ENCODE measurements at regions not wholly inside any gene's neighbourhood (a gene's known extent, or its start where the extent isn't known, plus 50 kb on each side); places are given as distances from the start of the nearest gene placed in this dataset.

DNA sequence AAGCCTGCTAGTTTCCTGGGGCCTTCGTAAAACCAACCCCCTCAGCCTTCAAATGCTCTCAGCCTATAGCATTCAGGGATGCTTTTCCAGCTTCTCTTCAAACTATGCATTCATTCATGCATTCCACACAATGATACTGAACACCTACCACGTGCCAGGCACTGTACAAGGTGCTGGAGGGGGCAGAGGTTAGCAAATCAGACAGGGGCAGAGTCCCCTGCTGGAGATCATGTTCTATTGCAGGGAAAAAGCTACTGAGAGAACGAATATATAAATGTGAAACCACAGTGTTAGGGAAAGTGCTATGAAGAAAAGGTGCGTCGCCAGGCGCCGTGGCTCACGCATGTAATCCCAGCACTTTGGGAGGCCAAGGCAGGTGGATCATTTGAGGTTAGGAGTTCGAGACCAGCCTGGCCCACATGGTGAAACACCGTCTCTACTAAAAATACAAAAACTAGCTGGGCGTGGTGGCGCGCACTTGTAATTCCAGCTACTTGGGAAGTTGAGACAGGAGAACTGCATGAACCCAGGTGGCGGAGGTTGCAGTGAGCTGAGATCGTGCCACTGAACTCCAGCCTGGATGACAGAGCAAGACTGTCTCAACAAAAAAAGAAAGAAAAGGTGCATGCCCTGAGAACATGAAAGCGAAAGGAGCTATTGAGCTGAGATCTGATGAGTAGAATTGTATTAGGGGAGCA, 64.6 kb upstream of the CALN1 start:
- no peaks in the 10 kb centered on the region for H4K20me1 ChIP-seq (ENCODE audit: insufficient read depth)
- TF ChIP-seq, protein P1, sequence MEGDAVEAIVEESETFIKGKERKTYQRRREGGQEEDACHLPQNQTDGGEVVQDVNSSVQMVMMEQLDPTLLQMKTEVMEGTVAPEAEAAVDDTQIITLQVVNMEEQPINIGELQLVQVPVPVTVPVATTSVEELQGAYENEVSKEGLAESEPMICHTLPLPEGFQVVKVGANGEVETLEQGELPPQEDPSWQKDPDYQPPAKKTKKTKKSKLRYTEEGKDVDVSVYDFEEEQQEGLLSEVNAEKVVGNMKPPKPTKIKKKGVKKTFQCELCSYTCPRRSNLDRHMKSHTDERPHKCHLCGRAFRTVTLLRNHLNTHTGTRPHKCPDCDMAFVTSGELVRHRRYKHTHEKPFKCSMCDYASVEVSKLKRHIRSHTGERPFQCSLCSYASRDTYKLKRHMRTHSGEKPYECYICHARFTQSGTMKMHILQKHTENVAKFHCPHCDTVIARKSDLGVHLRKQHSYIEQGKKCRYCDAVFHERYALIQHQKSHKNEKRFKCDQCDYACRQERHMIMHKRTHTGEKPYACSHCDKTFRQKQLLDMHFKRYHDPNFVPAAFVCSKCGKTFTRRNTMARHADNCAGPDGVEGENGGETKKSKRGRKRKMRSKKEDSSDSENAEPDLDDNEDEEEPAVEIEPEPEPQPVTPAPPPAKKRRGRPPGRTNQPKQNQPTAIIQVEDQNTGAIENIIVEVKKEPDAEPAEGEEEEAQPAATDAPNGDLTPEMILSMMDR (conservative IDR thresholded peaks at IDR 0.05; ENCODE audit: low read depth, low read length): 0 out of 2 replicates have a peak, but pooled peaks have one; percentile 13

DNA sequence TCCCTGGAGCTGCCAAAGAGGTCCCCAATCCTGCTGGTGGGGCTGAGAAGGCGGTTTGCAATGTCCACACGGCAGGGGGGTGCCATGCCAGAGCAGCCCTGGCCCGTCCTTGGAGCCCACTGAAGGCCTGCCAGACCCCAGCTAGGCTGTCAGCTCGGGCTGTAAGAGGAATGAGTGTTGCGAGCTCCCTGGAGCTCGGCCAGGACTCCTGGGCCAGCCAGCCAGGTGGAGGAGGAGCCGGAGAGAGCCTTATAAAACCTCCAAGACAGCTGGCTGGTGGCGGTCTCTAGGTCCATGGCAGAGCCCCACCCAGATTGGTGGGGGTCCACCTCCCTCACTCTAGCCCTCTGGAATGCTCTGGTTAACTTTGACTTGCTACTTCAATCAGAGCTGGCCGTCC, 55.1 kb upstream of the CALN1 start:
- Histone ChIP-seq H3K27ac (no peak overlapping the region), H3K27me3 (ENCODE audit: insufficient read depth, low read depth) (no peaks in the 10 kb centered on the region), H3K4me1 (ENCODE audit: low read depth, poor library complexity, severe bottlenecking) (no peaks in the 10 kb centered on the region), H3K4me2 (no peak overlapping the region), H2AFZ (ENCODE audit: low read depth) (no peak overlapping the region), H4K20me1 (ENCODE audit: insufficient read depth) (no peaks in the 10 kb centered on the region), H3K9ac (no peak overlapping the region), H3K36me3 (ENCODE audit: insufficient read depth) (no peaks in the 10 kb centered on the region), H3K79me2 (ENCODE audit: insufficient read depth, low read depth) (no peaks in the 10 kb centered on the region), H3K4me3 (IDR thresholded peaks at IDR 0.05; ENCODE audit: insufficient read depth, low read depth, low read length) (no peak overlapping the region)
- TF ChIP-seq, protein P1 (conservative IDR thresholded peaks at IDR 0.05; ENCODE audit: low read depth, low read length): no peak

More for the DNA sequence above, 64.6 kb upstream of the CALN1 start:
- H3K27me3 ChIP-seq (ENCODE audit: insufficient read depth, low read depth): no peaks in the 10 kb centered on the region
- H3K79me2 ChIP-seq (ENCODE audit: insufficient read depth, low read depth): no peaks in the 10 kb centered on the region
- no peak overlapping the region for H2AFZ ChIP-seq (ENCODE audit: low read depth)
- H3K4me3 ChIP-seq (IDR thresholded peaks at IDR 0.05; ENCODE audit: insufficient read depth, low read depth, low read length): no peak overlapping the region
- no peak overlapping the region for H3K27ac ChIP-seq
- H3K9ac ChIP-seq: no peak overlapping the region
- no peaks in the 10 kb centered on the region for H3K36me3 ChIP-seq (ENCODE audit: insufficient read depth)
- H3K4me2 ChIP-seq: no peak overlapping the region
- H3K4me1 ChIP-seq (ENCODE audit: low read depth, poor library complexity, severe bottlenecking): no peaks in the 10 kb centered on the region

GRCh38 chr7:72466797-72467196, 54.7 kb upstream of the CALN1 start:
- Histone ChIP-seq H3K27me3 (ENCODE audit: insufficient read depth, low read depth) (no peaks in the 10 kb centered on the region), H3K9ac (no peak overlapping the region), H3K4me3 (IDR thresholded peaks at IDR 0.05; ENCODE audit: insufficient read depth, low read depth, low read length) (no peak overlapping the region), H2AFZ (ENCODE audit: low read depth) (no peak overlapping the region), H4K20me1 (ENCODE audit: insufficient read depth) (no peaks in the 10 kb centered on the region), H3K27ac (no peak overlapping the region), H3K79me2 (ENCODE audit: insufficient read depth, low read depth) (no peaks in the 10 kb centered on the region), H3K4me1 (ENCODE audit: low read depth, poor library complexity, severe bottlenecking) (no peaks in the 10 kb centered on the region), H3K4me2 (no peak overlapping the region), H3K36me3 (ENCODE audit: insufficient read depth) (no peaks in the 10 kb centered on the region)
- TF ChIP-seq, protein P1 (conservative IDR thresholded peaks at IDR 0.05; ENCODE audit: low read depth, low read length): no peak

GRCh38 chr7:72465521-72465920, 53.4 kb upstream of the CALN1 start:
- Histone ChIP-seq H3K27ac (no peak overlapping the region), H3K79me2 (ENCODE audit: insufficient read depth, low read depth) (no peaks in the 10 kb centered on the region), H3K36me3 (ENCODE audit: insufficient read depth) (no peaks in the 10 kb centered on the region), H3K4me2 (no peak overlapping the region), H3K4me3 (IDR thresholded peaks at IDR 0.05; ENCODE audit: insufficient read depth, low read depth, low read length) (no peak overlapping the region), H3K4me1 (ENCODE audit: low read depth, poor library complexity, severe bottlenecking) (no peaks in the 10 kb centered on the region), H2AFZ (ENCODE audit: low read depth) (no peak overlapping the region), H4K20me1 (ENCODE audit: insufficient read depth) (no peaks in the 10 kb centered on the region), H3K27me3 (ENCODE audit: insufficient read depth, low read depth) (no peaks in the 10 kb centered on the region), H3K9ac (no peak overlapping the region)
- TF ChIP-seq, protein P1 (conservative IDR thresholded peaks at IDR 0.05; ENCODE audit: low read depth, low read length): no peak
